ENCODE measurements at regions not wholly inside any gene's neighbourhood (a gene's known extent, or its start where the extent isn't known, plus 50 kb on each side); places are given as distances from the start of the nearest gene placed in this dataset.

DNA sequence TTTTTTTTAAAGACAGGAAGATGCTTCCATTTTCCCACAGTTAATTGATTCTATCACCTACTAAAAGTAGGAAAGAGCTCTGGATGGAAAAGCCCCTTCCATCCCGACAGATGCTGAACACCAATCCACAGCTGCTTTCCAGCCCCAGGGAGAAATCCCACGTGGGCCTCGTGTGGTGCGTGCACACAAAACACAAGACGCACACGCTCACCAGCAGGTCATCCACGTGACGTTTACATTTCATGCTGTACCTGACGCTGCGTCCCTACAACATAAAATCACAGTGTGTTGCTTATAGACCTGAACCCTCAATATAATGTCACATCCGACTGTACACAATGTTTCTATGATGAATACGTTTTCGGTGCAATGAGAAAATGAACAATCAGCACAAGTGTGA, 50.2 kb upstream of the DACT2 start:
- H3K4me2 ChIP-seq: no peak overlapping the region
- H3K36me3 ChIP-seq: no peaks in the 10 kb centered on the region
- 0 out of 2 replicates have a peak, but pooled peaks cover 3% of the 10 kb centered on the region for H3K9me3 ChIP-seq
- H3K4me1 ChIP-seq: peaks cover 9% of the 10 kb centered on the region
- TF ChIP-seq Cebpa-rat (IDR thresholded peaks at IDR 0.05): no peak
- H3K4me3 ChIP-seq: no peak overlapping the region
- H3K27me3 ChIP-seq: no peaks in the 10 kb centered on the region
- no peak overlapping the region for H3K27ac ChIP-seq
- H4K20me1 ChIP-seq: no peaks in the 10 kb centered on the region
- no peak overlapping the region for H3K9ac ChIP-seq

DNA sequence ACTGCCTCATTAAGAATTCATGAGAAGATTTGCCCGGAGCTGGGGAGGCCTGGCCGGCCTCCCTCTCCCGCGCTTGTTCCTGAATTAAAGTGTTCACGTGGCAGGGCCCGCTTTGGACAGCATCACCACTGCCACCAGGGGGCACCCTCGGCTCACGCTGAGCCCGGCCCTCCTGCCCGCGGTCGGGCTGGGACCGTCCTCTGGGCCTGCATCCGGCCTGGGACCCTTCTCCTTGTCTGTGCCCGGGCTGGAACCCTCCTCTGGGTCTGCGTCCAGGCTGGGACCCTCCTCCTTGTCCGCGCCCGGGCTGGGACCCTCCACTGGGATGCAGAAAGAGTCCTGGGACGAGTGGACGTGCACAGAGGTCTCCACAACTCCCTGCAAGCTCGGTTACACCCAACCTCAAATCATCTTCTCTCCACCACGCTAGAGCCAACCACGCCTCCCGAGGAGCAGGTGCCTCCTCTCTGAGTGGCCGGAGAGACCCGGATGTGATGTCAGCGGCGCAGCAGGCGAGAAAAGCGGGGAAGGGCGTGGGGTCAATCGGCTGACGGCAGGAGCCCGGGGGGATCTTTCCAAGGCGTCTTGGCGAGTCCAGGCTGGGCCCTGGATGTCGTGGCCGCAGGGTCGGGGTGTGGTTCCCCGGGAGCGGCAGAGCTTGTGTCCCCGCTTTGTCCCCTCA, 50.9 kb upstream of the DACT2 start:
- Histone ChIP-seq H3K27ac (no peak overlapping the region), H3K4me1 (peaks cover 9% of the 10 kb centered on the region), H3K4me3 (no peak overlapping the region), H4K20me1 (no peaks in the 10 kb centered on the region), H3K4me2 (no peak overlapping the region), H3K36me3 (no peaks in the 10 kb centered on the region), H3K27me3 (no peaks in the 10 kb centered on the region), H3K9me3 (0 out of 2 replicates have a peak, but pooled peaks cover 3% of the 10 kb centered on the region), H3K9ac (no peak overlapping the region)
- TF ChIP-seq Cebpa-rat (IDR thresholded peaks at IDR 0.05): no peak

DNA sequence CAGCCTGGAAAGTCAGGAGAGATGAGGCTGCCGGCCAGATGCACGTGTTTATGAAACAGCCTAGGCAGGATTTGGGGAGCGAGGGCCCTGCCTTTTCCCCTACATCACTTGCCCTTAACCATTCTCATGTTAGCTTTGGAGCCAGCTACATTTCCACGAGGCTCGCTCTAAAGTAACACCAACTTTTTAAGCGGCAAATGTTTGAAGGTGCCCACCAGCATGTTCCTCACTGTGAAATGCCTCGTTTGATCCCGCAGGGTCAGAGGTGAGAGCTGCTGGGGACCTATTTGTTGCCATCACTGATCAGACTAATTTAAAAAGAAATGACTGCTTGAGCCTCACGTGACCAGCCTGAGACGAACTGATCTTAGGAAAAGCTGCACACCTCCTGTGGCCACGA, 51.6 kb upstream of the DACT2 start:
- no peak overlapping the region for H3K4me3 ChIP-seq
- no peak overlapping the region for H3K27ac ChIP-seq
- no peaks in the 10 kb centered on the region for H3K9me3 ChIP-seq
- TF ChIP-seq Cebpa-rat (IDR thresholded peaks at IDR 0.05): no peak
- H3K4me1 ChIP-seq: peaks cover 9% of the 10 kb centered on the region
- no peaks in the 10 kb centered on the region for H3K27me3 ChIP-seq
- no peak overlapping the region for H3K4me2 ChIP-seq
- H3K9ac ChIP-seq: no peak overlapping the region
- no peaks in the 10 kb centered on the region for H4K20me1 ChIP-seq
- H3K36me3 ChIP-seq: no peaks in the 10 kb centered on the region

DNA sequence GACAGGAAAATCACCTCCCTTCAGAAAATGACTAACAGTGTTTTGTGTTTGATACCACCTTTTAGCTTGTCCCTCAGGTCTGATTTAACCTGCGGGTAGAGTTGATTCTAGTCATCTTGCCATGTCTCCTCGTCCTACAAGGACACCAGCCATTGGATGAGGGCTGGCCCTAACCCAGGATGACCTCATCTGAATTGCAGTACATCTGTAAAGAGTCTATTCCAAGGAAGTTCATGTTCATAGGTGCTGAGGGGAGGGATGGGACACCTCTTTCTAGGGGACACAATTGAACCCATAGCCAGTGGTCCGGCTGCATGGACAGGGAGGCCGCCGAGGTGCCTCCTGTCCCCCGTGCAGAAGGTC, 52.0 kb upstream of the DACT2 start:
- Histone ChIP-seq H3K9ac (no peak overlapping the region), H3K27ac (no peak overlapping the region), H3K36me3 (no peaks in the 10 kb centered on the region), H3K27me3 (no peaks in the 10 kb centered on the region), H3K4me2 (no peak overlapping the region), H3K9me3 (no peaks in the 10 kb centered on the region), H3K4me1 (peaks cover 9% of the 10 kb centered on the region), H4K20me1 (no peaks in the 10 kb centered on the region), H3K4me3 (no peak overlapping the region)
- TF ChIP-seq Cebpa-rat (IDR thresholded peaks at IDR 0.05): no peak

DNA sequence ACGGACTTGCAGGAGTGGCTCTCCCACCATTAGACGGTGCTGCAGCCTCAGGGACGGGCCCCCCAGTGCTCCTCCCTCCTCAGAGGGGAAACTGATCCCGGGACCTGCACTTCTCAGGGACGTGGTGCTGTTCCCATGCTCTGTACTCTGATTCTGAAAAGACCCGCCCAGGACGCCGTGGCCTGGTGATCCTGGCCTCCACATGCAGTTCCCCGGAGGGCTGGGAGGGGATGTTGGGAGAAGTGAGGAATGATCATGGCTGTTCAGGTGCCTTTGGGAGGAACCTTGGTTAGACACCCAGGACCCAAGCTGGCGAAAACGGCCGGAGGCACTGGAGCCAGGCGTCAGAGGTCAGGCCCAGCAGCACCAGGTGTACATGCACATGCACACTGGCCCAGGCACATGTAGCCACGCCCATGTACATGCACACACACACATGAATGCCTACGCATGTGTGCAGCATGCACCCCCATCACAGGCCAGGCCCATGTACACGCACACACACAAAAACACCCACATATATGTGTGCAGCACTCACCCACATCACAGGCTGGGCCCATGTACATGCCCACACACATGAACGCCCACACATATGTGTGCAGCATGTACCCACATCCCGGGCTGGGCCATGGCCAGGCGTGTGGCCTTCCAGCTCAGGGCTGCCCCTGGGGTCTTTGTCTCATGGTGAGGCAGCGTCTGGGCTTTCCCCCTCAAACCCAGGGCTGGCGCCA, 52.6 kb upstream of the DACT2 start:
- H3K27ac ChIP-seq: no peak overlapping the region
- no peak overlapping the region for H3K4me3 ChIP-seq
- H3K4me2 ChIP-seq: no peak overlapping the region
- no peaks in the 10 kb centered on the region for H4K20me1 ChIP-seq
- TF ChIP-seq Cebpa-rat (IDR thresholded peaks at IDR 0.05): no peak
- no peak overlapping the region for H3K9ac ChIP-seq
- peaks cover 4% of the 10 kb centered on the region for H3K4me1 ChIP-seq
- H3K9me3 ChIP-seq: no peaks in the 10 kb centered on the region
- H3K36me3 ChIP-seq: no peaks in the 10 kb centered on the region
- H3K27me3 ChIP-seq: no peaks in the 10 kb centered on the region

DNA sequence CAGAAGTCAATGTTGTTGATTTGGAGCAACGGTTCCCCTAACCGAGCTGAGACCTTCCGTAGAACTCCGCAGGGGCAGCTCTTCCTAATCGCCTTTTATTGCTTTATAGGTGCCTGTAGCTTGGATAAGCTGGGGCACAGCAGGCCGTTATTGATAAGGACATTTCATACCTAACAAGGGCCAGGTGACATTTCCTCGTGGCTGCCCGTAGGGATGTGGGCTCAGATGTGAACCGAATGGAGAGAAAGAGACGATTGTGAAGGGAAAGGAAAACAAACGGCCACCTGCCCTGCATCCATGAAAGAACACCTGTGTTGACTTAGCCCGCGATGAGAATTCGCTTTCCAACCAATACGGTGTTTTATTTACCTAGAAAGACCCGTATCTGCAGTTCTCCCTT, 53.3 kb upstream of the DACT2 start:
- Histone ChIP-seq H4K20me1 (no peaks in the 10 kb centered on the region), H3K4me2 (no peak overlapping the region), H3K27ac (no peak overlapping the region), H3K9me3 (peaks cover 2% of the 10 kb centered on the region), H3K4me1 (no peaks in the 10 kb centered on the region), H3K36me3 (no peaks in the 10 kb centered on the region), H3K4me3 (no peak overlapping the region), H3K27me3 (no peaks in the 10 kb centered on the region), H3K9ac (no peak overlapping the region)
- no peak for TF ChIP-seq Cebpa-rat (IDR thresholded peaks at IDR 0.05)

DNA sequence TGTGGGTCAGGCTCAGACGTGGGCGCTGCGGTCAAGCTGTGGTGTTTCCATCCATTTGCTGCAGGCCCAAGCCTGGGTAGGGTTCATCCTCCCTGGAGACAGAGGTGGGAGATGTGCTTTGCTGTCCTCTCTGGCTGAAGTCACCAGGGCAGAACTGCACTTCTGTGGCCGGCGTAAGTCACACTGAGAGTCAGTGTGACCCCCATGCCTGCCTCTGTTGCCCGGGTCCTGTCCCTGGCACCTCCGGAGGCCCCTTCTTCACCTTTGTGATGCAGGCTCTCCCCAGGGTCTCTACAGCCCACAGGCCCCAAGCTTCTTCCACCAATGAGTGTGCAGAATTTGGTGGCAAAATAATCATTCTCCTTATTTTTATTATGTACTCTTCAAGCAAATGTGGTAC, 53.8 kb upstream of the DACT2 start:
- Histone ChIP-seq H3K9ac (no peak overlapping the region), H3K27ac (no peak overlapping the region), H3K27me3 (no peaks in the 10 kb centered on the region), H3K9me3 (peaks cover 7% of the 10 kb centered on the region), H4K20me1 (no peaks in the 10 kb centered on the region), H3K4me3 (no peak overlapping the region), H3K4me2 (no peak overlapping the region), H3K36me3 (no peaks in the 10 kb centered on the region), H3K4me1 (no peaks in the 10 kb centered on the region)
- TF ChIP-seq Cebpa-rat (IDR thresholded peaks at IDR 0.05): no peak

DNA sequence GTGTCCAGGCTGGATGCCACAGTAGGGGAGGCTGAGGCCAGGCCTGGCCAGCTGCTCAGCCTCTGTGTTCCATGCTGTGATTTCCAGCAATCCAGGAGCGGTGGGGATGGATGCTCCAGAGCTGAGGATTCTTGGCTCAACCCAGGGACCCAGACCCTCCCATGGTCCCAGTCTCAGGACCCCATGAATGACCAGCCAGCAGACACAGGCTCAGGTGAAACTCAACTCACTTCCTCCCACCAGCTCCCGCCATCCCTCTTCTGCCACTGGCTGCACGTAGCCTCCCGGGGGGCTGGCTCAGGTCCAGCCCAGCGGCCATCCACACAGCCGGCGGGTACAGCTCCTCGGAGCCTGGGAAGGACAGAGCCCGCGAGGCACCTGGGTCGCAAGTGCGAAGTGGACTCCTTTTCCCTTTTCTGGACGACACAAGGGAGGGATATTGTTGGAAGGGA, 54.5 kb upstream of the DACT2 start:
- no peak overlapping the region for H3K9ac ChIP-seq
- TF ChIP-seq Cebpa-rat (IDR thresholded peaks at IDR 0.05): no peak
- H4K20me1 ChIP-seq: no peaks in the 10 kb centered on the region
- peaks cover 13% of the 10 kb centered on the region for H3K9me3 ChIP-seq
- no peaks in the 10 kb centered on the region for H3K27me3 ChIP-seq
- H3K4me1 ChIP-seq: no peaks in the 10 kb centered on the region
- H3K4me2 ChIP-seq: no peak overlapping the region
- H3K36me3 ChIP-seq: no peaks in the 10 kb centered on the region
- no peak overlapping the region for H3K4me3 ChIP-seq
- no peak overlapping the region for H3K27ac ChIP-seq

DNA sequence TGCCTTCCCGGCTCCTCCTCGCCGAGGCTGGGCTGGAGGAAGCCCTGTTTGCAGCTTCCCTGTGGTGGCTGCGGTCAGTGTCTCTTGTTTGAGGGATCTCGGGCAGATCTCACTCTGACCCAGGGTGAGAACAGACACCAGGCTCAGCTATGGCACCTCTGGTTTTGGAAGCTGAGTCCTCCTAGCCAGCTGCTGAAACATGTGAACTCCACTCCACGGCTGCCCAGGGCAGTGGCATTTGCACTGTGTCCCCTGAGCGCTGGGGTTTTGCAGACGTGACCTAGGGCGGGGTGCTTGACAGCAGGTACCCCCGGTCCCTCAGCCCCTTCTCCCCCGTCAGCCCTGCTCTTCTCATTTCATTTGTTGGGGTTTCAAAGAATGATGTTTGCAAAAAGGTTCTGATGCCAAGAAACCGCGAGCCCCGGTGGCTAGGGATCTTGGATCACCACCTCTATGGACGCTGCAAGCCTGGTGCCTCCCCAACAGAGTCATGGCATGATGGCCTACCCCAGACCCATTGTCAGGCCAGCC, 55.0 kb upstream of the DACT2 start:
- Histone ChIP-seq H3K4me2 (no peak overlapping the region), H3K4me1 (no peaks in the 10 kb centered on the region), H3K9me3 (peaks cover 19% of the 10 kb centered on the region), H3K9ac (no peak overlapping the region), H3K27ac (no peak overlapping the region), H4K20me1 (no peaks in the 10 kb centered on the region), H3K27me3 (no peaks in the 10 kb centered on the region), H3K4me3 (no peak overlapping the region), H3K36me3 (no peaks in the 10 kb centered on the region)
- no peak for TF ChIP-seq Cebpa-rat (IDR thresholded peaks at IDR 0.05)

DNA sequence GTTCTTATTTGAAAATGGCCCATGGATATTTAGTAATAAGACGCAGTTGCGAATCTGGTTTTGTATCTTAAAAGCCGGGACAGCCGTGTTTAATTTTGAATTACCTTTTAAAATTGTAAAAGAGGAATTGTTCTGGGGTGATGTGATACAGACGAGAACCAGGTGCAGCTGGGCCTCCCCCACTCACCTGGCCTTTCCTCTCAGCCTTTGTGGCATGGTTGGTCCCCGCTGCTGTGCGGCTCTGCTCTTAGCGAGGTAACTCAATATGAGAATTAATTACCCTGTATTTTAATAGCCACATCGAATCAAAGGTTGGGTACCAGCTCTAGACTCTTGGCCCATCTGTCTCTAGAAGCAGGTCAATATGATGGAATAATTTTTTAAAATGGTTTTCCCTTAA, 56.5 kb upstream of the DACT2 start:
- Histone ChIP-seq H3K9ac (no peak overlapping the region), H3K36me3 (no peaks in the 10 kb centered on the region), H3K4me1 (no peaks in the 10 kb centered on the region), H3K4me2 (no peak overlapping the region), H3K9me3 (peaks cover 34% of the 10 kb centered on the region), H4K20me1 (no peaks in the 10 kb centered on the region), H3K27ac (no peak overlapping the region), H3K4me3 (no peak overlapping the region), H3K27me3 (no peaks in the 10 kb centered on the region)
- TF ChIP-seq Cebpa-rat (IDR thresholded peaks at IDR 0.05): no peak

Measured in BLaER1 (cell line).